GM23338 (cell line): ENCODE measurements at regions not wholly inside any gene's neighbourhood (a gene's known extent, or its start where the extent isn't known, plus 50 kb on each side); places are given as distances from the start of the nearest gene placed in this dataset.

Experiments
- ATAC-seq: fragments of 200-7000 bp; cut with Tn5 transposase; 3 replicates; pipeline ENCODE4 v1.9.1; 2020
- DNase-seq: peaks from one replicate; pipeline ENCODE4 v3.0.0-alpha.2; 2015; ENCODE audit warnings: low spot score
- H2AFZ ChIP-seq: fragments of 200-600 bp; sonication (generic); 2 replicates; pipeline ENCODE4 v1.8.0; 2016; ENCODE audit warnings: antibody characterized with exemption, mild to moderate bottlenecking, moderate library complexity
- H3F3A ChIP-seq: fragments of 200-600 bp; sonication (generic); replicated peaks from 2 replicates; pipeline ENCODE4 v1.8.0; 2017; ENCODE audit warnings: antibody characterized with exemption, mixed run types, low read depth
- H3K27ac ChIP-seq: fragments of 200-600 bp; sonication (generic); 2 replicates; pipeline ENCODE4 v1.6.1; 2016; ENCODE audit warnings: low read depth
- H3K27me3 ChIP-seq: fragments of 200-600 bp; sonication (generic); 2 replicates; pipeline ENCODE4 v1.8.0; 2016; ENCODE audit warnings: mild to moderate bottlenecking, mixed run types, moderate library complexity; ENCODE audit not compliant: insufficient read depth
- H3K36me3 ChIP-seq: fragments of 200-600 bp; sonication (generic); 2 replicates; pipeline ENCODE4 v1.8.0; 2016; ENCODE audit warnings: mild to moderate bottlenecking; ENCODE audit not compliant: insufficient read depth
- H3K4me1 ChIP-seq: fragments of 200-600 bp; sonication (generic); 2 replicates; pipeline ENCODE4 v1.8.0; 2016; ENCODE audit warnings: mild to moderate bottlenecking, moderate library complexity; ENCODE audit not compliant: insufficient read depth
- H3K4me2 ChIP-seq: fragments of 200-600 bp; sonication (generic); 2 replicates; pipeline ENCODE4 v1.7.1; 2017; ENCODE audit warnings: mixed run types
- H3K4me3 ChIP-seq: fragments of 200-600 bp; sonication (generic); 2 replicates; pipeline ENCODE4 v1.6.1; 2016; ENCODE audit warnings: mixed run types
- H3K79me2 ChIP-seq: fragments of 200-600 bp; sonication (generic); replicated peaks from 2 replicates; pipeline ENCODE4 v1.8.0; 2017; ENCODE audit warnings: mild to moderate bottlenecking; ENCODE audit not compliant: insufficient read depth
- H3K9me2 ChIP-seq: fragments of 200-600 bp; sonication (generic); 2 replicates; pipeline ENCODE4 v1.8.0; 2017; ENCODE audit not compliant: insufficient read depth
- H4K20me1 ChIP-seq: fragments of 200-600 bp; sonication (generic); replicated peaks from 2 replicates; pipeline ENCODE4 v1.8.0; 2017; ENCODE audit warnings: mild to moderate bottlenecking; ENCODE audit not compliant: insufficient read depth
- H3K27ac Mint-ChIP-seq: 2 replicates; pipeline ENCODE4 v1.8.0; 2020; ENCODE audit warnings: inconsistent platforms, mild to moderate bottlenecking, moderate library complexity, mixed read lengths
- H3K27me3 Mint-ChIP-seq: 3 replicates; pipeline ENCODE4 v1.8.0; 2022; ENCODE audit warnings: low read depth, mild to moderate bottlenecking, moderate library complexity, mixed read lengths, inconsistent platforms; ENCODE audit not compliant: insufficient read depth, poor library complexity
- H3K36me3 Mint-ChIP-seq: 3 replicates; pipeline ENCODE4 v1.8.0; 2021; ENCODE audit warnings: low read depth, mild to moderate bottlenecking, inconsistent platforms, moderate library complexity, mixed read lengths
- H3K4me1 Mint-ChIP-seq: 3 replicates; pipeline ENCODE4 v1.8.0; 2020; ENCODE audit warnings: mild to moderate bottlenecking, inconsistent platforms, mixed read lengths
- H3K4me3 Mint-ChIP-seq: 3 replicates; pipeline ENCODE4 v1.8.0; 2021; ENCODE audit warnings: moderate library complexity, mild to moderate bottlenecking, inconsistent platforms, mixed read lengths
- H3K9me3 Mint-ChIP-seq: 3 replicates; pipeline ENCODE4 v1.8.0; 2020; ENCODE audit warnings: moderate library complexity, mild to moderate bottlenecking, inconsistent platforms, mixed read lengths
- CREB1 ChIP-seq: fragments of 250-450 bp; sonication (Bioruptor Pico); IDR thresholded peaks from 2 replicates; pipeline ENCODE4 v1.5.0; 2020; ENCODE audit warnings: low read depth, mild to moderate bottlenecking, moderate library complexity
- ETS1 ChIP-seq: IDR thresholded peaks from 2 replicates; pipeline ENCODE4 v1.6.1; 2016; ENCODE audit warnings: antibody characterized with exemption
- EZH2 ChIP-seq: fragments of 200-600 bp; sonication (generic); IDR thresholded peaks from one replicate; pipeline ENCODE4 v1.8.0; 2017; ENCODE audit warnings: antibody characterized with exemption, mild to moderate bottlenecking, low read depth; ENCODE audit not compliant: unreplicated experiment
- EZH2phosphoT487 ChIP-seq: fragments of 200-600 bp; sonication (generic); IDR thresholded peaks from one replicate; pipeline ENCODE4 v1.8.1; 2018; ENCODE audit warnings: antibody characterized with exemption; ENCODE audit not compliant: unreplicated experiment
- JUNB ChIP-seq: IDR thresholded peaks from one replicate; pipeline ENCODE4 v1.6.1; 2016; ENCODE audit warnings: antibody characterized with exemption; ENCODE audit not compliant: unreplicated experiment
- NANOG ChIP-seq: IDR thresholded peaks from 2 replicates; pipeline ENCODE4 v1.6.1; 2016; ENCODE audit warnings: antibody characterized with exemption, borderline replicate concordance
- POLR2AphosphoS5 ChIP-seq: IDR thresholded peaks from 2 replicates; pipeline ENCODE4 v1.6.1; 2016; ENCODE audit warnings: antibody characterized with exemption, low read depth
- STAT1 ChIP-seq: IDR thresholded peaks from one replicate; pipeline ENCODE4 v1.6.1; 2016; ENCODE audit warnings: antibody characterized with exemption; ENCODE audit not compliant: unreplicated experiment
- ZNF114 ChIP-seq: fragments of 250-450 bp; sonication (Bioruptor Pico); IDR thresholded peaks from 2 replicates; pipeline ENCODE4 v1.5.0; 2020; ENCODE audit warnings: mild to moderate bottlenecking, moderate library complexity
- ZNF331 ChIP-seq: fragments of 250-450 bp; sonication (Bioruptor Pico); IDR thresholded peaks from 2 replicates; pipeline ENCODE4 v1.5.0; 2020; ENCODE audit warnings: low read depth, mild to moderate bottlenecking, moderate library complexity
- TF ChIP-seq, protein P1 (sequence below): IDR thresholded peaks from one replicate; pipeline ENCODE4 v1.6.1; 2018; ENCODE audit warnings: antibody characterized with exemption; ENCODE audit not compliant: unreplicated experiment
- TF ChIP-seq, protein P2 (sequence below): fragments of 250-450 bp; sonication (Bioruptor Pico); IDR thresholded peaks from 2 replicates; pipeline ENCODE4 v1.5.0; 2020; ENCODE audit warnings: mild to moderate bottlenecking, moderate library complexity
- TF ChIP-seq, protein P3 (sequence below), 2 experiments: fragments of 200-600 bp in 1 of 2; sonication (generic) in 1 of 2; conservative IDR thresholded peaks; 2 replicates each; pipeline versions ENCODE4 v1.5.1 to v1.6.1; 2016 to 2017; ENCODE audit warnings: antibody characterized with exemption in 2 of 2, low read depth in 2 of 2, mild to moderate bottlenecking in 2 of 2, moderate library complexity in 1 of 2

DNA sequence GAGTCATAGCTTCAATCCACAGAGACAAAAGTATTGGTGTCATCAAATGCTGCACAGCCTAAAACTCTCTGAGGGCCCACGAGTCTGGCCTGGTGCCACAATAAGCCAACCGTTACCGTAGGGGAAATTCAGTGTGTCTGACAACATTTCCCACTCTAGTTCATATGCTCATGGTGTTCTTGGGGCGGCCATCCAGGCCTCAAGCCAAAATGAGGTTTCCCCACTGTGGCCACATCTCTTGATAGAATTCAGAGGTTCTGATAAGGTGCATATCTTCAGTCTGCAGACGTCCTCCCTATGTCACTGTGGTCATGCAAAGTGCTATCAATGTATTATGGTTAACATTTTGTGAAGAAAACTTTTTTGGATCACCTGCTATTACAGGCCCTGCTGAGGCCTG lies 627.7 kb downstream of the QKI start (continued):
- TF ChIP-seq EZH2 (no peak), EZH2phosphoT487 (no peak), JUNB (no peak)

GRCh38 chr6:164040994-164041393 lies 626.5 kb downstream of the QKI start:
- no peaks in the 10 kb centered on the region for H3F3A ChIP-seq
- Mint-ChIP-seq H3K4me1 (peaks cover 3% of the 10 kb centered on the region; the same call in 2 of the 3 replicates), H3K9me3 (peaks cover 14% of the 10 kb centered on the region; the same call in 2 of the 3 replicates), H3K4me3 (no peak overlapping the region), H3K36me3 (peaks cover 10% of the 10 kb centered on the region), H3K27me3 (peaks cover 2% of the 10 kb centered on the region), H3K27ac (no peak overlapping the region)
- H3K4me3 ChIP-seq = no peak overlapping the region
- no peaks in the 10 kb centered on the region for H3K27me3 ChIP-seq
- H3K4me1 ChIP-seq = no peaks in the 10 kb centered on the region
- no peaks in the 10 kb centered on the region for H4K20me1 ChIP-seq
- H3K36me3 ChIP-seq = no peaks in the 10 kb centered on the region
- no peaks in the 10 kb centered on the region for H3K79me2 ChIP-seq
- no peak overlapping the region for H3K27ac ChIP-seq
- H3K4me2 ChIP-seq = no peak overlapping the region
- no peak for ATAC-seq
- H3K9me2 ChIP-seq = peaks cover 4% of the 10 kb centered on the region; the same call in 1 of the 2 replicates
- no peak for DNase-seq
- no peak overlapping the region for H2AFZ ChIP-seq
- no peak for TF ChIP-seq ZNF114 (CRISPR knock-in tag)
- TF ChIP-seq, protein P1, sequence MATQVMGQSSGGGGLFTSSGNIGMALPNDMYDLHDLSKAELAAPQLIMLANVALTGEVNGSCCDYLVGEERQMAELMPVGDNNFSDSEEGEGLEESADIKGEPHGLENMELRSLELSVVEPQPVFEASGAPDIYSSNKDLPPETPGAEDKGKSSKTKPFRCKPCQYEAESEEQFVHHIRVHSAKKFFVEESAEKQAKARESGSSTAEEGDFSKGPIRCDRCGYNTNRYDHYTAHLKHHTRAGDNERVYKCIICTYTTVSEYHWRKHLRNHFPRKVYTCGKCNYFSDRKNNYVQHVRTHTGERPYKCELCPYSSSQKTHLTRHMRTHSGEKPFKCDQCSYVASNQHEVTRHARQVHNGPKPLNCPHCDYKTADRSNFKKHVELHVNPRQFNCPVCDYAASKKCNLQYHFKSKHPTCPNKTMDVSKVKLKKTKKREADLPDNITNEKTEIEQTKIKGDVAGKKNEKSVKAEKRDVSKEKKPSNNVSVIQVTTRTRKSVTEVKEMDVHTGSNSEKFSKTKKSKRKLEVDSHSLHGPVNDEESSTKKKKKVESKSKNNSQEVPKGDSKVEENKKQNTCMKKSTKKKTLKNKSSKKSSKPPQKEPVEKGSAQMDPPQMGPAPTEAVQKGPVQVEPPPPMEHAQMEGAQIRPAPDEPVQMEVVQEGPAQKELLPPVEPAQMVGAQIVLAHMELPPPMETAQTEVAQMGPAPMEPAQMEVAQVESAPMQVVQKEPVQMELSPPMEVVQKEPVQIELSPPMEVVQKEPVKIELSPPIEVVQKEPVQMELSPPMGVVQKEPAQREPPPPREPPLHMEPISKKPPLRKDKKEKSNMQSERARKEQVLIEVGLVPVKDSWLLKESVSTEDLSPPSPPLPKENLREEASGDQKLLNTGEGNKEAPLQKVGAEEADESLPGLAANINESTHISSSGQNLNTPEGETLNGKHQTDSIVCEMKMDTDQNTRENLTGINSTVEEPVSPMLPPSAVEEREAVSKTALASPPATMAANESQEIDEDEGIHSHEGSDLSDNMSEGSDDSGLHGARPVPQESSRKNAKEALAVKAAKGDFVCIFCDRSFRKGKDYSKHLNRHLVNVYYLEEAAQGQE = no peak
- TF ChIP-seq, protein P2, sequence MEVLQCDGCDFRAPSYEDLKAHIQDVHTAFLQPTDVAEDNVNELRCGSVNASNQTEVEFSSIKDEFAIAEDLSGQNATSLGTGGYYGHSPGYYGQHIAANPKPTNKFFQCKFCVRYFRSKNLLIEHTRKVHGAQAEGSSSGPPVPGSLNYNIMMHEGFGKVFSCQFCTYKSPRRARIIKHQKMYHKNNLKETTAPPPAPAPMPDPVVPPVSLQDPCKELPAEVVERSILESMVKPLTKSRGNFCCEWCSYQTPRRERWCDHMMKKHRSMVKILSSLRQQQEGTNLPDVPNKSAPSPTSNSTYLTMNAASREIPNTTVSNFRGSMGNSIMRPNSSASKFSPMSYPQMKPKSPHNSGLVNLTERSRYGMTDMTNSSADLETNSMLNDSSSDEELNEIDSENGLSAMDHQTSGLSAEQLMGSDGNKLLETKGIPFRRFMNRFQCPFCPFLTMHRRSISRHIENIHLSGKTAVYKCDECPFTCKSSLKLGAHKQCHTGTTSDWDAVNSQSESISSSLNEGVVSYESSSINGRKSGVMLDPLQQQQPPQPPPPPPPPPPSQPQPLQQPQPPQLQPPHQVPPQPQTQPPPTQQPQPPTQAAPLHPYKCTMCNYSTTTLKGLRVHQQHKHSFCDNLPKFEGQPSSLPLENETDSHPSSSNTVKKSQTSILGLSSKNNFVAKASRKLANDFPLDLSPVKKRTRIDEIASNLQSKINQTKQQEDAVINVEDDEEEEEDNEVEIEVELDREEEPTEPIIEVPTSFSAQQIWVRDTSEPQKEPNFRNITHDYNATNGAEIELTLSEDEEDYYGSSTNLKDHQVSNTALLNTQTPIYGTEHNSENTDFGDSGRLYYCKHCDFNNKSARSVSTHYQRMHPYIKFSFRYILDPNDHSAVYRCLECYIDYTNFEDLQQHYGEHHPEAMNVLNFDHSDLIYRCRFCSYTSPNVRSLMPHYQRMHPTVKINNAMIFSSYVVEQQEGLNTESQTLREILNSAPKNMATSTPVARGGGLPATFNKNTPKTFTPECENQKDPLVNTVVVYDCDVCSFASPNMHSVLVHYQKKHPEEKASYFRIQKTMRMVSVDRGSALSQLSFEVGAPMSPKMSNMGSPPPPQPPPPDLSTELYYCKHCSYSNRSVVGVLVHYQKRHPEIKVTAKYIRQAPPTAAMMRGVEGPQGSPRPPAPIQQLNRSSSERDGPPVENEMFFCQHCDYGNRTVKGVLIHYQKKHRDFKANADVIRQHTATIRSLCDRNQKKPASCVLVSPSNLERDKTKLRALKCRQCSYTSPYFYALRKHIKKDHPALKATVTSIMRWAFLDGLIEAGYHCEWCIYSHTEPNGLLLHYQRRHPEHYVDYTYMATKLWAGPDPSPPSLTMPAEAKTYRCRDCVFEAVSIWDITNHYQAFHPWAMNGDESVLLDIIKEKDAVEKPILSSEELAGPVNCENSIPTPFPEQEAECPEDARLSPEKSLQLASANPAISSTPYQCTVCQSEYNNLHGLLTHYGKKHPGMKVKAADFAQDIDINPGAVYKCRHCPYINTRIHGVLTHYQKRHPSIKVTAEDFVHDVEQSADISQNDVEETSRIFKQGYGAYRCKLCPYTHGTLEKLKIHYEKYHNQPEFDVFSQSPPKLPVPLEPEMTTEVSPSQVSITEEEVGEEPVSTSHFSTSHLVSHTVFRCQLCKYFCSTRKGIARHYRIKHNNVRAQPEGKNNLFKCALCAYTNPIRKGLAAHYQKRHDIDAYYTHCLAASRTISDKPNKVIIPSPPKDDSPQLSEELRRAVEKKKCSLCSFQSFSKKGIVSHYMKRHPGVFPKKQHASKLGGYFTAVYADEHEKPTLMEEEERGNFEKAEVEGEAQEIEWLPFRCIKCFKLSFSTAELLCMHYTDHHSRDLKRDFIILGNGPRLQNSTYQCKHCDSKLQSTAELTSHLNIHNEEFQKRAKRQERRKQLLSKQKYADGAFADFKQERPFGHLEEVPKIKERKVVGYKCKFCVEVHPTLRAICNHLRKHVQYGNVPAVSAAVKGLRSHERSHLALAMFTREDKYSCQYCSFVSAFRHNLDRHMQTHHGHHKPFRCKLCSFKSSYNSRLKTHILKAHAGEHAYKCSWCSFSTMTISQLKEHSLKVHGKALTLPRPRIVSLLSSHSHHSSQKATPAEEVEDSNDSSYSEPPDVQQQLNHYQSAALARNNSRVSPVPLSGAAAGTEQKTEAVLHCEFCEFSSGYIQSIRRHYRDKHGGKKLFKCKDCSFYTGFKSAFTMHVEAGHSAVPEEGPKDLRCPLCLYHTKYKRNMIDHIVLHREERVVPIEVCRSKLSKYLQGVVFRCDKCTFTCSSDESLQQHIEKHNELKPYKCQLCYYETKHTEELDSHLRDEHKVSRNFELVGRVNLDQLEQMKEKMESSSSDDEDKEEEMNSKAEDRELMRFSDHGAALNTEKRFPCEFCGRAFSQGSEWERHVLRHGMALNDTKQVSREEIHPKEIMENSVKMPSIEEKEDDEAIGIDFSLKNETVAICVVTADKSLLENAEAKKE (CRISPR knock-in tag) = no peak
- no peak for TF ChIP-seq STAT1
- no peak for TF ChIP-seq NANOG
- no peak for TF ChIP-seq JUNB
- TF ChIP-seq EZH2phosphoT487 = no peak
- TF ChIP-seq EZH2 = no peak
- no peak for TF ChIP-seq CREB1
- TF ChIP-seq ZNF331 = no peak
- TF ChIP-seq, protein P3, sequence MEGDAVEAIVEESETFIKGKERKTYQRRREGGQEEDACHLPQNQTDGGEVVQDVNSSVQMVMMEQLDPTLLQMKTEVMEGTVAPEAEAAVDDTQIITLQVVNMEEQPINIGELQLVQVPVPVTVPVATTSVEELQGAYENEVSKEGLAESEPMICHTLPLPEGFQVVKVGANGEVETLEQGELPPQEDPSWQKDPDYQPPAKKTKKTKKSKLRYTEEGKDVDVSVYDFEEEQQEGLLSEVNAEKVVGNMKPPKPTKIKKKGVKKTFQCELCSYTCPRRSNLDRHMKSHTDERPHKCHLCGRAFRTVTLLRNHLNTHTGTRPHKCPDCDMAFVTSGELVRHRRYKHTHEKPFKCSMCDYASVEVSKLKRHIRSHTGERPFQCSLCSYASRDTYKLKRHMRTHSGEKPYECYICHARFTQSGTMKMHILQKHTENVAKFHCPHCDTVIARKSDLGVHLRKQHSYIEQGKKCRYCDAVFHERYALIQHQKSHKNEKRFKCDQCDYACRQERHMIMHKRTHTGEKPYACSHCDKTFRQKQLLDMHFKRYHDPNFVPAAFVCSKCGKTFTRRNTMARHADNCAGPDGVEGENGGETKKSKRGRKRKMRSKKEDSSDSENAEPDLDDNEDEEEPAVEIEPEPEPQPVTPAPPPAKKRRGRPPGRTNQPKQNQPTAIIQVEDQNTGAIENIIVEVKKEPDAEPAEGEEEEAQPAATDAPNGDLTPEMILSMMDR (conservative IDR thresholded peaks at IDR 0.05; ENCODE audit: low read depth in 2 of 2) = no peak
- no peak for TF ChIP-seq POLR2AphosphoS5
- TF ChIP-seq ETS1 = no peak
